Naive thymus-derived CD8-positive, alpha-beta T cell (primary cell): ENCODE measurements at regions not wholly inside any gene's neighbourhood (a gene's known extent, or its start where the extent isn't known, plus 50 kb on each side); places are given as distances from the start of the nearest gene placed in this dataset.
A peak's percentile ranks its signal among the peaks of the same experiment; 100 is the strongest.

ENCODE experiments used
- ATAC-seq, 2 donors: fragments of 150-1000 bp; cut with Tn5 transposase in 1 of 2; sonication (Bioruptor Pico), chemical (Tn5 transposase) in 1 of 2; 1 replicate in 1 of 2; 2 replicates in 1 of 2; pipeline ENCODE4 v1.10.0; 2021; ENCODE audit warnings: mild to moderate bottlenecking in 2 of 2, moderate library complexity in 2 of 2
- POLR2A ChIA-PET: fragments of 350-600 bp; sonication (Branson Sonifier 250); formaldehyde crosslinking; loops from one replicate; lab custom pipeline; 2021; ENCODE audit warnings: antibody characterized with exemption; lab: Charles Lee
- DNase-seq, 10 donors: peaks; one replicate each; pipeline versions ENCODE4 v3.0.0 to v3.0.0-alpha.2; 2020 to 2022
- H3K27ac Mint-ChIP-seq, 10 donors: one replicate each; pipeline ENCODE4 v1.8.0; 2020 to 2022; ENCODE audit warnings: mild to moderate bottlenecking in 10 of 10, mixed read lengths in 10 of 10, moderate library complexity in 4 of 10, inconsistent platforms in 1 of 10
- H3K27me3 Mint-ChIP-seq, 5 donors: one replicate each; pipeline ENCODE4 v1.8.0; 2021 to 2022; ENCODE audit warnings: mixed read lengths in 5 of 5
- H3K36me3 Mint-ChIP-seq, 3 donors: one replicate each; pipeline ENCODE4 v1.8.0; 2020 to 2022; ENCODE audit warnings: mixed read lengths in 3 of 3, mild to moderate bottlenecking in 2 of 3, inconsistent platforms in 1 of 3
- H3K4me1 Mint-ChIP-seq, 4 donors: one replicate each; pipeline ENCODE4 v1.8.0; 2021 to 2022; ENCODE audit warnings: mixed read lengths in 4 of 4
- H3K4me3 Mint-ChIP-seq, 10 donors: one replicate each; pipeline ENCODE4 v1.8.0; 2020 to 2022; ENCODE audit warnings: mild to moderate bottlenecking in 10 of 10, mixed read lengths in 10 of 10, moderate library complexity in 6 of 10, inconsistent platforms in 1 of 10
- H3K9me3 Mint-ChIP-seq, 9 donors: one replicate each; pipeline ENCODE4 v1.8.0; 2020 to 2022; ENCODE audit warnings: mixed read lengths in 9 of 9, mild to moderate bottlenecking in 3 of 9, inconsistent platforms in 1 of 9, moderate library complexity in 1 of 9

DNA sequence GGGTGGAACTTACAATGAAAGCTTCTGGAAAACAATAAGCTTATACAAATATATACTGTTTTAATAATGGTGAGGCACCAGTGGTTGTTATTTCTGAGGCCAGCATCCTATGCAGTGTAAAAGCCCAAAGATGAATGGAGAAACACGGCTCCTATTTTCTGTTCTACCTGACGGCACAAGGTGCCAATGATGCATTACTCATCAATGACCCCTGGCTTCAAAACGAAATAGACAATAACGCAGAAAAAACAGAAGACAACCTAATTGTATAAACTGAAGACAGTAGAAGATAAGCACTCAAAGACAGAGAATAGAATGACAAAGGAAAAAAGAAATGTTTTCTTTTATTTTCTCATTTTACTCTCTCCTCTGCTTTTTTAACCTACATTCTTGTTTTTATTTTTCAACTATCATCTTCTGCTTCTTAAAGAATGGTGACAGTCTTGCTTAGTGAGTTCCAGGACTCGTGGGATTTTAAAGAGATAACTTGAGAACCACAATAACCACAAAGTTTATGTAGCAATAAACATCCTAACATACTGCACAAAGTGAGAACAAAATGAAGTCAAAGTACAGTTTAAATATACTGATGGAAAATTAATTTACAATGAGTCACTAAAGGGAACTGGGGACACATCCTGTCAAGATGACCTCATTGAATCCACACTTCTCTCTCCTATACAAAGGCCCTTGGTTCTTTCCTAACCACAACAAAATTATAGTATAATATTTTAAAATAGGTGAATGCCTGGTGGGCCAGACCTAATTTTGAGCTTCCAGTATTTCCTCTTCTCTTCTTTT is 169.8 kb downstream of the BTC start:
- peak overlapping the region in 1 of 10 donors; percentile 23 for H3K4me3 Mint-ChIP-seq
- H3K36me3 Mint-ChIP-seq, result no peaks in the 10 kb centered on the region
- peak overlapping the region in 2 of 10 donors; percentile 30 to 52 for H3K27ac Mint-ChIP-seq
- DNase-seq, result peak in 2 of 10 donors; percentile 7 to 9
- ATAC-seq, result peak in 1 of 2 donors; percentile 40
- no peaks in the 10 kb centered on the region for H3K9me3 Mint-ChIP-seq
- POLR2A ChIA-PET, result no interaction called here
- peaks cover 0 to 2% (median 0%) of the 10 kb centered on the region in 5 donors for H3K27me3 Mint-ChIP-seq
- peaks cover 8 to 31% (median 19%) of the 10 kb centered on the region in 4 donors for H3K4me1 Mint-ChIP-seq

DNA sequence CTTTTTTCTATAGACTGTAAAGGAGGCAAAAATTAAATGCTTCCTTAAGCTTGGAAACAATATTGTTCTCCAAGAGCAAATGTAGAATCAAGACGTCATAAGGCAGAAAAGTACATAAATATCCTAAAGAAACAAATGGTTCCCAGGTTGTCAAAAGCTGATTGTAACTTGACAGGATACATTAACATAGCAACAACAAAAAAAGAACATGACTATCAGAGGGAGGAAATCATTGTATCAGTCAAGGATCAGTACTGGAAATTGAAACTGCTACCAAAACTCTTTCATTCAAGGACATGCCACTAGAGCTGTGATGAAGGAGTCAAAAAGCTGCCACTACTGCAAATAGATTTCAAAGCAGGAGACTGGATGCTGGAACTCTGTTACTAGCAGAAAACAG is 168.3 kb downstream of the BTC start:
- H3K9me3 Mint-ChIP-seq, result no peaks in the 10 kb centered on the region
- H3K27me3 Mint-ChIP-seq, result no peaks in the 10 kb centered on the region
- H3K36me3 Mint-ChIP-seq, result no peaks in the 10 kb centered on the region
- no peak overlapping the region for H3K27ac Mint-ChIP-seq
- DNase-seq, result no peak
- H3K4me1 Mint-ChIP-seq, result peaks cover 8 to 37% (median 21%) of the 10 kb centered on the region in 4 donors
- no peak overlapping the region for H3K4me3 Mint-ChIP-seq
- ATAC-seq, result no peak
- POLR2A ChIA-PET, result no interaction called here

DNA sequence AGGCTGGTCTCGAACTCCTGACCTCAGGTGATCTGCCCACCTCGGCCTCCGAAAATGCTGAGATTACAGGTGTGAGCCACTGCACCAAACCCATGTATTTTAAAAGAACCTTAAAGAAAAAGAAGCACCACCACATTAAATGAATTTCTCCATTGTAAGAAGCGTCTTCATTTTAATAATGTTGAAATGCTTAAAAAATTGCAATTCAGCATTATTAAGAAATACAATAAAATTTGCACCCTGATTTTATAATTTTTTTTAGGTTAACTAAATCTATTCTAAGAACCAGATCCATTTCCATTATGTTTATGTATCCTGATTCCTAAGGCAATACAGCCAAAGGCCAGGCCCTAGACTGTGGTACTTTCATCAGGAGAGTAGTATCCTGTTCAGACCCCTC is 167.2 kb downstream of the BTC start:
- H3K4me3 Mint-ChIP-seq, result no peak overlapping the region
- H3K9me3 Mint-ChIP-seq, result no peaks in the 10 kb centered on the region
- DNase-seq (no peak), ATAC-seq (no peak)
- POLR2A ChIA-PET, result no interaction called here
- H3K27me3 Mint-ChIP-seq, result no peaks in the 10 kb centered on the region
- peaks cover 8 to 43% (median 21%) of the 10 kb centered on the region in 4 donors for H3K4me1 Mint-ChIP-seq
- no peaks in the 10 kb centered on the region for H3K36me3 Mint-ChIP-seq
- no peak overlapping the region for H3K27ac Mint-ChIP-seq

DNA sequence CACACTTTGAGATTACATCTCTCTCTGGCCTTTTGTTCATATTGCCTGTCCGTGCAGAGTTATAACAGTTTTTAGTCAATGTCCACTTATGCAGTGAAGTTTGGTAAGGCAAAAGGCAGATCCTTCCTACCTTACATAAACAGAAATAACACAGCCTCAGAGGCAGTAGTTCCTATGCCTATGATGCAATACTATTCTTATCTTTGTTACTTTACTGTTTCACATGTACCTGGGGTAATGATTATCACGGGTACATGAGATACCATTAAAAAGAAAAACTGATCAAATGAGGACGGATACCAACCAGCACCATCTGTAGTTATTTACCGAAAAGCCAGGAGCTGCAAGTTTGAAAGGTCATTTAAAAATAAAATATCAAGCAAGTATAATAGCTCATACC is 166.8 kb downstream of the BTC start:
- H3K27ac Mint-ChIP-seq, result peak overlapping the region in 1 of 10 donors; percentile 25
- no peaks in the 10 kb centered on the region for H3K9me3 Mint-ChIP-seq
- H3K27me3 Mint-ChIP-seq, result no peaks in the 10 kb centered on the region
- ATAC-seq, result no peak
- peaks cover 9 to 46% (median 22%) of the 10 kb centered on the region in 4 donors for H3K4me1 Mint-ChIP-seq
- no peaks in the 10 kb centered on the region for H3K36me3 Mint-ChIP-seq
- no peak overlapping the region for H3K4me3 Mint-ChIP-seq
- POLR2A ChIA-PET, result no interaction called here
- DNase-seq, result no peak

DNA sequence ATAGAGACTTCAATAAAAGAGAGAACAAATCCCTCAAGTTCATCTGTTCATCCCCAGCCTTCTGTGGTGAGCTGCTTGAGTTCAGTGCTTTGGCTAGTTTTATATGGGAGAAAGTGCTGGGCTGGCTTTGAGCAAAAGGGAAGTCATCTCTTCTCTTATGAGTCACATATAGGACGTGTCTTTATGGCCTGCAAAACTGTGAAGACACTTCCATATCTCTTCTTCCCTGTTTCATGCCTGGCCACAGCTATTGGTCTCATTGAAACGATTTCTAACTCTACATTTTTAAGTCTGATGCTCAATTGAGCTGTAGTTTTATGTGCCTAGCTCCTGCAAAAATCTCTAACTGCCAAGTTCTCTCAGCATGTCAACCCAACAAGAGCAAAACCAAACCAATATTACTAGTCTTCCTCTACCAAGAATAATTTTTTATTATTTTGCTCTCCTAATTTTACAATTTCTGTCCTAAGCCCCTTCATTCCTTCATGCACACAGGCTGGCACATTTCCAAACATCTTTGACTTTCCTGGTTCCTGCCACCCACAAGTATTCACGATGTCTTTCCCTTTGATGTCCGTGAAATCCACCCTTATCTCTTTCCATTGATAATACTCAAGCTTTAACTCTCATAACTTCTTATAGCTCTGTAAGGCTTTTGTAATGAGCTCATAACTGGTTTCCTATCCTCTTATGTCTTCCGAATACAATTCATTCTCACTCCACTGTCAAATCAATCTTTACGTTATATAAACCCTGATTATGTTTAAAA is 165.3 kb downstream of the BTC start:
- DNase-seq (no peak), ATAC-seq (no peak)
- H3K4me1 Mint-ChIP-seq, result peaks cover 19 to 54% (median 28%) of the 10 kb centered on the region in 4 donors
- no peaks in the 10 kb centered on the region for H3K36me3 Mint-ChIP-seq
- no peaks in the 10 kb centered on the region for H3K9me3 Mint-ChIP-seq
- H3K27me3 Mint-ChIP-seq, result peaks cover 0 to 3% (median 0%) of the 10 kb centered on the region in 5 donors
- peak overlapping the region in 2 of 10 donors; percentile 2 for H3K27ac Mint-ChIP-seq
- H3K4me3 Mint-ChIP-seq, result no peak overlapping the region
- POLR2A ChIA-PET, result no interaction called here

DNA sequence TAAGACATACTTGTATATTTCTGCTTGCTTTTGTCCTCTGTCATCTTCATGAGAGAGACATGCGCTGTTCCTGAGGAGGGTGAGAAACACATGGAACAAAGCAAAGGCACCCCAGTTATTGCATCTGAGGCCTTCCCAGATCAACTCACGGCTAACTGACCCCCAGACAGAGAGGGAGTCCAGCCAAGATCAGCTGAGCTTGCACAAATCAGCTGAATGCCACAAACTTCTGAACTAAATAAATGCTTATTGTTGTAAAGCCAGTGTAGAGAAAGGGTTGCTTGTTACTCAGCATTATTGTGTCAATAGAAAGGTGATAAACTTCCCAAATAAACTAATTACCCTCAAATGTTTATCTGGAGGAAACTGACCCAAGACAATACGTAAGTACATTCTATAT is 163.8 kb downstream of the BTC start:
- peaks cover 0 to 5% (median 2%) of the 10 kb centered on the region in 5 donors for H3K27me3 Mint-ChIP-seq
- no peaks in the 10 kb centered on the region for H3K9me3 Mint-ChIP-seq
- POLR2A ChIA-PET, result no interaction called here
- H3K36me3 Mint-ChIP-seq, result no peaks in the 10 kb centered on the region
- no peak for ATAC-seq
- peaks cover 12 to 39% (median 21%) of the 10 kb centered on the region in 4 donors for H3K4me1 Mint-ChIP-seq
- no peak for DNase-seq
- no peak overlapping the region for H3K27ac Mint-ChIP-seq
- no peak overlapping the region for H3K4me3 Mint-ChIP-seq

DNA sequence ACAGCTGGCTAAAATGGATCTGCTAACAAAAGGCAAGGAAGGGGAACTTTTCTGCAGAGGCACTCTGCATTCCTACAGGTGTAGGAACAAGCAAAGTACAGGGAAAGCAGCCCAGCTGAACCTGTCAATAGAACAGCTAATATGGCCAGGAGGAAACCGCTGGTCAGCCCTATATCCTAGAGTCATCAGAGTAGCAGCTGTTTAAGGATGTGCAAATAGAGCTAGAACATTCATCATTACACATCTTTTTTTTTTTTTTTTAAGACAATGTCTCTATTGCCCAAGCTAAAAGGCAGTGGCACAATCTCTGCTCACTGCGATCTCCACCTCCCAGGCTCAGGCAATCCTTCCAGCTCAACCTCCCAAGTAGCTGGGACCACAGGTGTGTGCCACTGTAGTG is 163.0 kb downstream of the BTC start:
- DNase-seq (no peak), ATAC-seq (no peak)
- no peaks in the 10 kb centered on the region for H3K9me3 Mint-ChIP-seq
- H3K36me3 Mint-ChIP-seq, result no peaks in the 10 kb centered on the region
- H3K27me3 Mint-ChIP-seq, result peaks cover 0 to 5% (median 2%) of the 10 kb centered on the region in 5 donors
- H3K4me1 Mint-ChIP-seq, result peaks cover 12 to 31% (median 16%) of the 10 kb centered on the region in 4 donors
- H3K27ac Mint-ChIP-seq, result peak overlapping the region in 2 of 10 donors; percentile 37 to 45
- POLR2A ChIA-PET, result no interaction called here
- H3K4me3 Mint-ChIP-seq, result no peak overlapping the region

DNA sequence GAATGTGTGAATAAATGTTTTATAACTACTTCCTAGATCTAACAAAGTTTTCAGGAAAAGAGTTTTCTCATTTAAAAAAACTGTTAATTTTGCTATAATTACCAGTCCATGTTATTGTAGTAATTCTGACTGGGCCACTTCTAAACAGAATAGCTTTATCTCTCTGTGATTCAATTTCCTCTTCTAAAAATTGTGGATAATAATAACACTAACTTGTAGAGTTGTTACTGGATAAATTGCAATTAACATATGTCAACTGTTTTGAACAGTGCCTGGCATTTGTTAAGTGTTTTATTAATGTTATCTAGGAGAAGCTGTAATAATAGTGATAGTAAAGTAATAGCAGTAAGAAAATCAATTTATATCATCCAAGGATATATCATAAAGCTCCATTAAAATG is 162.3 kb downstream of the BTC start:
- Mint-ChIP-seq H3K27me3 (peaks cover 0 to 5% (median 2%) of the 10 kb centered on the region in 5 donors), H3K4me1 (peaks cover 12 to 31% (median 16%) of the 10 kb centered on the region in 4 donors), H3K4me3 (no peak overlapping the region), H3K9me3 (no peaks in the 10 kb centered on the region), H3K36me3 (no peaks in the 10 kb centered on the region), H3K27ac (no peak overlapping the region)
- POLR2A ChIA-PET, result no interaction called here
- DNase-seq (no peak), ATAC-seq (no peak)

DNA sequence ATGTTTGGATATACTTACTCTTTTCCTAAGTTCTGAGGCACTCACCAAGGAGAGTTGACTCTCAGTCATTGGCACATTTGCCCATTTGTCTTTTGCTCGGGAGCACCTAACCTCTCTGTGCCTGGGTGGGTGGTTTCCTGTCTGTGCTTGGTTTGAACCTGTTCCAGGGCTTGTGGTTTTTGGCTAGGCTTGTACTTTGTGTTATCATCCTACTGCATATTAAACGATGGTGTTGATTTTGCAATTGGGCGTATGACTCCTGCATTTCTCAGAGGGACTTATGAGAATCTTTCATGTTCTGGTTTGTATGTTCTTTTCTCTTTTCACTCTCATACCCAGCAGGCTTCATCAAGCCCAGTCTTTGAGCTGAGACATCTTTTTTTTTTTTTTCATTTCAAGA is 161.7 kb downstream of the BTC start:
- H3K4me3 Mint-ChIP-seq, result peak overlapping the region in 9 of 10 donors; percentile 21 to 79 (median 63)
- DNase-seq, result peak; percentile 4 to 73 (median 34)
- H3K27me3 Mint-ChIP-seq, result peaks cover 0 to 6% (median 2%) of the 10 kb centered on the region in 5 donors
- H3K27ac Mint-ChIP-seq, result peak overlapping the region in 6 of 10 donors; percentile 8 to 90 (median 40)
- POLR2A ChIA-PET, result no interaction called here
- no peaks in the 10 kb centered on the region for H3K36me3 Mint-ChIP-seq
- H3K4me1 Mint-ChIP-seq, result peaks cover 12 to 31% (median 16%) of the 10 kb centered on the region in 4 donors
- ATAC-seq, result peak; percentile 94 to 95
- H3K9me3 Mint-ChIP-seq, result no peaks in the 10 kb centered on the region

DNA sequence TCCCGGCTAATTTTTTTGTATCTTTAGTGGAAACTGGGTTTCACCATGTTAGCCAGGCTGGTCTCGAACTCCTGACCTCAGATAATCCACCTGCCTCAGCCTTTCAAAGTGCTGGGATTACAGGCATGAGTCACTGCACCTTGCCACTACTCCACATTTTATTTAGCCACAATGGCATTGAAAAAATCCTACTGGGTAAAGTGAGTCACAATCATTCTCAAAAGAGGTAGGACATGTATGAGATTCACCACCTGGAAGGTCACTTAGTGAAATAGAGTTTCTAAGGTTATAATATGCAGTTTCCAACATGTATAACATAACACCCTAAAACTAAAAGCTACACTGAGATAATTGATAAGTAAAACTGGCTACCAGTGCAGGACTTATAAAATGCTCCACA is 159.2 kb downstream of the BTC start:
- Mint-ChIP-seq H3K4me1 (peaks cover 12 to 30% (median 14%) of the 10 kb centered on the region in 4 donors), H3K4me3 (no peak overlapping the region), H3K9me3 (peaks cover 0 to 2% (median 0%) of the 10 kb centered on the region in 9 donors), H3K36me3 (no peaks in the 10 kb centered on the region), H3K27ac (no peak overlapping the region), H3K27me3 (peaks cover 3 to 11% (median 11%) of the 10 kb centered on the region in 5 donors)
- POLR2A ChIA-PET, result no interaction called here
- DNase-seq (no peak), ATAC-seq (no peak)

DNA sequence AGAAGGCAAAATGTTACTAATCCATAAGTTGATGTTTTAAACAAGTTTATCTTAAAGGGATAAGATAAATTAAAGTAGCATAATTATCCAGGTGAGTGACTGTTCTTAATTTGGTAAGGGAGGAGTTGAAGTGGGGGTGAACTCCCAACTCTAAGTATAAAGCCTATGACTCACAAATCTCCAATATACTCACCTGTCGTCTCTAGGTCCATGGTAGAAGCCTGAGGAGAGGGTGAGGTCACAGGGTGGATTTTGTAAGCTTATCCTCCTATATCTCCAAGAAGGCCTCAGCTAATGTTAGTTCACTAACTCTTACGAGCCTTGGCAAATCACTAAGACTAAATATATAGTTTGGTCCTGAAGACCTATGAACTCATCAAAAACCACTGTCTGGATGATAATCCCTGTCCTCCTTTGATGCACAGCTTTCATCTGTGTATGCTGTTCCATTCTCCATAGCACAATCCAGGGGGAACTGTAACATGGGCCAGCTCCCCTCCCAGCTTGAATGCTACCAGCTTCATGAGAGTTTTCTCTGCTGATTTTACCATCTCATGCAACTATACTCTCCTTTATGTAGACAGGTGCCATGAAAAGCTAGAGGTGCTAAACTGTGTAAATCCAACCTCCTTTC is 158.7 kb downstream of the BTC start:
- peaks cover 3 to 17% (median 11%) of the 10 kb centered on the region in 5 donors for H3K27me3 Mint-ChIP-seq
- no peaks in the 10 kb centered on the region for H3K36me3 Mint-ChIP-seq
- no peak overlapping the region for H3K4me3 Mint-ChIP-seq
- POLR2A ChIA-PET, result no interaction called here
- peaks cover 0 to 2% (median 0%) of the 10 kb centered on the region in 9 donors for H3K9me3 Mint-ChIP-seq
- H3K4me1 Mint-ChIP-seq, result peaks cover 9 to 25% (median 14%) of the 10 kb centered on the region in 4 donors
- ATAC-seq, result no peak
- DNase-seq, result no peak
- no peak overlapping the region for H3K27ac Mint-ChIP-seq

DNA sequence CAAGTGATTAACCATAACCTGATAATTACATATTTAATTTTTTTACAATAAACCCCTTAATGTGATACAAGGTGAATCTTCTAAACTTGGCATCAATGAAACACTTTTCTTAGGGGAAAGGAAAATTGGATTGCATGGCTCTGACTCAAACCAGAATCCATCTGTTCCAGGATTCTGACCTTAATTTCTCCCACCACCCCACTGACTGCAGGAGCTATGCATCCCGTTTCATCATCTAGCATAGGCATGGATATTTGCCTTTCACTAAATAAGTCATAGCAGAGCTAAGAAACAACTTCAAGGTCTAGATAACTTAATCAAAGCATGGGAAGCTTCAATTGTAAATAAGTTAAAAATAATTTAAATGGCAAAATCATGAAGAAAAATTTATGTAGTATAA is 156.3 kb downstream of the BTC start:
- H3K36me3 Mint-ChIP-seq, result peaks cover 0 to 3% (median 0%) of the 10 kb centered on the region in 3 donors
- H3K4me3 Mint-ChIP-seq, result no peak overlapping the region
- H3K27me3 Mint-ChIP-seq, result peaks cover 7 to 21% (median 11%) of the 10 kb centered on the region in 5 donors
- ATAC-seq (no peak), DNase-seq (no peak)
- H3K9me3 Mint-ChIP-seq, result peaks cover 0 to 2% (median 0%) of the 10 kb centered on the region in 9 donors
- POLR2A ChIA-PET, result no interaction called here
- H3K4me1 Mint-ChIP-seq, result peaks cover 4 to 11% (median 8%) of the 10 kb centered on the region in 4 donors
- H3K27ac Mint-ChIP-seq, result no peak overlapping the region
